Islet of Langerhans (tissue), 1 donor: ENCODE measurements at regions not wholly inside any gene's neighbourhood (a gene's known extent, or its start where the extent isn't known, plus 50 kb on each side); places are given as distances from the start of the nearest gene placed in this dataset.

Experiments
- FAIRE-seq: peaks from one replicate; lab custom pipeline; 2011; peaks lifted over from hg19 to GRCh38; lab: Jason Lieb, UNC

GRCh38 chr3:65231544-65231943 lies 543.7 kb upstream of the ADAMTS9 start:
- no peak for FAIRE-seq

GRCh38 chr3:65230261-65231139 lies 542.7 kb upstream of the ADAMTS9 start:
- FAIRE-seq = no peak

- no peak for FAIRE-seq
These were observed 538.5 kb upstream of the ADAMTS9 start for GRCh38 chr3:65226287-65226686.

- FAIRE-seq = no peak
These were observed 522.4 kb upstream of the ADAMTS9 start for GRCh38 chr3:65210026-65210814.

GRCh38 chr3:65202395-65202794 lies 514.6 kb upstream of the ADAMTS9 start:
- no peak for FAIRE-seq

- no peak for FAIRE-seq
These were observed 514.1 kb upstream of the ADAMTS9 start for GRCh38 chr3:65201926-65202325.

GRCh38 chr3:65200310-65200970 lies 512.6 kb upstream of the ADAMTS9 start:
- no peak for FAIRE-seq

GRCh38 chr3:65196663-65197062 lies 508.9 kb upstream of the ADAMTS9 start:
- no peak for FAIRE-seq

- no peak for FAIRE-seq
These were observed 507.6 kb upstream of the ADAMTS9 start for GRCh38 chr3:65195211-65196006.

- no peak for FAIRE-seq
These were observed 506.9 kb upstream of the ADAMTS9 start for GRCh38 chr3:65194744-65195143.

- no peak for FAIRE-seq
These were observed 506.4 kb upstream of the ADAMTS9 start for GRCh38 chr3:65194047-65194714.

GRCh38 chr3:65193531-65193930 lies 505.7 kb upstream of the ADAMTS9 start:
- FAIRE-seq = no peak

- no peak for FAIRE-seq
These were observed 502.3 kb upstream of the ADAMTS9 start for GRCh38 chr3:65190111-65190510.

GRCh38 chr3:65186268-65186667 lies 498.5 kb upstream of the ADAMTS9 start:
- FAIRE-seq = no peak

- FAIRE-seq = no peak
These were observed 494.9 kb upstream of the ADAMTS9 start for GRCh38 chr3:65182682-65183081.

- no peak for FAIRE-seq
These were observed 494.3 kb upstream of the ADAMTS9 start for GRCh38 chr3:65182085-65182484.

GRCh38 chr3:65181391-65181871 lies 493.6 kb upstream of the ADAMTS9 start:
- FAIRE-seq = no peak

- no peak for FAIRE-seq
These were observed 490.9 kb upstream of the ADAMTS9 start for GRCh38 chr3:65178703-65179102.

GRCh38 chr3:65177960-65178376 lies 490.2 kb upstream of the ADAMTS9 start:
- no peak for FAIRE-seq

GRCh38 chr3:65174713-65175112 lies 486.9 kb upstream of the ADAMTS9 start:
- FAIRE-seq = no peak

- FAIRE-seq = no peak
These were observed 486.0 kb upstream of the ADAMTS9 start for GRCh38 chr3:65173841-65174240.
